ENCODE measurements at regions not wholly inside any gene's neighbourhood (a gene's known extent, or its start where the extent isn't known, plus 50 kb on each side); places are given as distances from the start of the nearest gene placed in this dataset.

DNA sequence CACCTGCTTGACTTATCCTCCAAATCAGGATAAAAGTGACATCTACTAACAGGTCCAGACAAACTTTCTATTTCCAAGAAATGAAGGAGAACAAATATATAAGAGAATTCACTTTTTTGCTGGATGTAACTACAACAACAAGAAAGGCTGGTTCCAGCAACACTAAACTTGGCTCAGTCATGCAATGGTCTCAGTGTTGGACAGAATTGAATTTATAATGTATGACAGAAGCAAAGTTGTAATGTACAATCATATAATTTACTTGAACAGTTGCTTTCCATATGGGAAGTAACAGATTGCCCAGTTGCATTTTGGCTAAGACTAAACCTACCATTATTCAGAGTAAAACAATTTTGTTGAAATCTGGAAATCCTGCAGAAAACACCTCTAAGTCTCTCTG is 183.3 kb upstream of the INTU start:
- TF ChIP-seq, protein P1, sequence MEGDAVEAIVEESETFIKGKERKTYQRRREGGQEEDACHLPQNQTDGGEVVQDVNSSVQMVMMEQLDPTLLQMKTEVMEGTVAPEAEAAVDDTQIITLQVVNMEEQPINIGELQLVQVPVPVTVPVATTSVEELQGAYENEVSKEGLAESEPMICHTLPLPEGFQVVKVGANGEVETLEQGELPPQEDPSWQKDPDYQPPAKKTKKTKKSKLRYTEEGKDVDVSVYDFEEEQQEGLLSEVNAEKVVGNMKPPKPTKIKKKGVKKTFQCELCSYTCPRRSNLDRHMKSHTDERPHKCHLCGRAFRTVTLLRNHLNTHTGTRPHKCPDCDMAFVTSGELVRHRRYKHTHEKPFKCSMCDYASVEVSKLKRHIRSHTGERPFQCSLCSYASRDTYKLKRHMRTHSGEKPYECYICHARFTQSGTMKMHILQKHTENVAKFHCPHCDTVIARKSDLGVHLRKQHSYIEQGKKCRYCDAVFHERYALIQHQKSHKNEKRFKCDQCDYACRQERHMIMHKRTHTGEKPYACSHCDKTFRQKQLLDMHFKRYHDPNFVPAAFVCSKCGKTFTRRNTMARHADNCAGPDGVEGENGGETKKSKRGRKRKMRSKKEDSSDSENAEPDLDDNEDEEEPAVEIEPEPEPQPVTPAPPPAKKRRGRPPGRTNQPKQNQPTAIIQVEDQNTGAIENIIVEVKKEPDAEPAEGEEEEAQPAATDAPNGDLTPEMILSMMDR (IDR thresholded peaks at IDR 0.05), result no peak
- TF ChIP-seq POLR2AphosphoS5 (IDR thresholded peaks at IDR 0.05), result no peak
